Smooth muscle cell (in vitro differentiated cells): ENCODE measurements at regions not wholly inside any gene's neighbourhood (a gene's known extent, or its start where the extent isn't known, plus 50 kb on each side); places are given as distances from the start of the nearest gene placed in this dataset.

ENCODE experiments used
- DNase-seq: peaks from one replicate; lab custom pipeline; 2025; ENCODE audit not compliant: unreplicated experiment; lab: John Stamatoyannopoulos, UW
- H2AFZ ChIP-seq: fragments of 200-600 bp; sonication (generic); 2 replicates; pipeline ENCODE4 v1.6.0; 2016; ENCODE audit warnings: antibody characterized with exemption, low read depth, mild to moderate bottlenecking
- H3F3A ChIP-seq: fragments of 200-600 bp; sonication (generic); 2 replicates; pipeline ENCODE4 v1.6.0; 2017; ENCODE audit warnings: antibody characterized with exemption, low read depth
- H3K27ac ChIP-seq: fragments of 200-600 bp; sonication (generic); 2 replicates; pipeline ENCODE4 v1.5.1; 2016; ENCODE audit warnings: low read depth, mild to moderate bottlenecking
- H3K27me3 ChIP-seq: fragments of 200-600 bp; sonication (generic); 2 replicates; pipeline ENCODE4 v1.6.1; 2016; ENCODE audit warnings: low read depth, mild to moderate bottlenecking
- H3K36me3 ChIP-seq: fragments of 200-600 bp; sonication (generic); 2 replicates; pipeline ENCODE4 v1.5.1; 2016; ENCODE audit warnings: low read depth
- H3K4me1 ChIP-seq: fragments of 200-600 bp; sonication (generic); 2 replicates; pipeline ENCODE4 v1.5.1; 2016; ENCODE audit warnings: low read depth
- H3K4me2 ChIP-seq: fragments of 200-600 bp; sonication (generic); 2 replicates; pipeline ENCODE4 v1.6.0; 2016; ENCODE audit warnings: mild to moderate bottlenecking
- H3K4me3 ChIP-seq: fragments of 200-600 bp; sonication (generic); 2 replicates; pipeline ENCODE4 v1.5.1; 2016; ENCODE audit warnings: mild to moderate bottlenecking
- H3K79me2 ChIP-seq: fragments of 200-600 bp; sonication (generic); 2 replicates; pipeline ENCODE4 v1.6.0; 2016; ENCODE audit warnings: low read depth, mild to moderate bottlenecking
- H3K9ac ChIP-seq: fragments of 200-600 bp; sonication (generic); 2 replicates; pipeline ENCODE4 v1.6.0; 2016; ENCODE audit warnings: low read depth
- H3K9me3 ChIP-seq: fragments of 200-600 bp; sonication (generic); replicated peaks from 2 replicates; pipeline ENCODE4 v1.5.1; 2016; ENCODE audit warnings: low read depth
- H4K20me1 ChIP-seq: fragments of 200-600 bp; sonication (generic); 2 replicates; pipeline ENCODE4 v1.6.0; 2016; ENCODE audit warnings: low read depth
- CTCF ChIP-seq: fragments of 200-600 bp; sonication (generic); IDR thresholded peaks from 2 replicates; pipeline ENCODE4 v1.5.1; 2017; ENCODE audit warnings: borderline replicate concordance, mild to moderate bottlenecking, antibody characterized with exemption; ENCODE audit not compliant: insufficient read depth, poor library complexity, severe bottlenecking
- WGBS: methylation state at CpG from one replicate; pipeline ENCODE4 v1.1.7; 2016; ENCODE audit warnings: low lambda C conversion rate; 5-methylcytosine and 5-hydroxymethylcytosine counted together

- Histone ChIP-seq H3K27me3 (no peaks in the 10 kb centered on the region), H3K36me3 (no peaks in the 10 kb centered on the region), H3K9me3 (no peaks in the 10 kb centered on the region), H3K9ac (no peak overlapping the region), H3F3A (no peaks in the 10 kb centered on the region), H3K4me3 (no peak overlapping the region), H3K27ac (no peak overlapping the region), H3K4me2 (no peak overlapping the region), H3K4me1 (no peaks in the 10 kb centered on the region), H3K79me2 (no peaks in the 10 kb centered on the region), H4K20me1 (no peaks in the 10 kb centered on the region), H2AFZ (no peak overlapping the region)
- WGBS = 72% methylated on average over 3 of the region's 3 CpGs
- DNase-seq = no peak
- no peak for TF ChIP-seq CTCF
Measured at GRCh38 chr9:85114799-85115198, 445.3 kb downstream of the NTRK2 start.

- no peaks in the 10 kb centered on the region for H4K20me1 ChIP-seq
- H3K9ac ChIP-seq = no peak overlapping the region
- H3K9me3 ChIP-seq = no peaks in the 10 kb centered on the region
- no peaks in the 10 kb centered on the region for H3K27me3 ChIP-seq
- DNase-seq = no peak
- no peak overlapping the region for H2AFZ ChIP-seq
- no peaks in the 10 kb centered on the region for H3K4me1 ChIP-seq
- no peaks in the 10 kb centered on the region for H3F3A ChIP-seq
- no peaks in the 10 kb centered on the region for H3K36me3 ChIP-seq
- H3K27ac ChIP-seq = no peak overlapping the region
- no peak overlapping the region for H3K4me2 ChIP-seq
- H3K79me2 ChIP-seq = no peaks in the 10 kb centered on the region
- no peak for TF ChIP-seq CTCF
- H3K4me3 ChIP-seq = no peak overlapping the region
- WGBS = 85% methylated on average over 6 of the region's 6 CpGs
Measured at GRCh38 chr9:85112933-85113418, 443.4 kb downstream of the NTRK2 start.

GRCh38 chr9:85112391-85112790 lies 442.9 kb downstream of the NTRK2 start:
- Histone ChIP-seq H3K27ac (no peak overlapping the region), H3K4me2 (no peak overlapping the region), H3K36me3 (no peaks in the 10 kb centered on the region), H3F3A (no peaks in the 10 kb centered on the region), H3K9ac (no peak overlapping the region), H3K9me3 (no peaks in the 10 kb centered on the region), H3K4me1 (no peaks in the 10 kb centered on the region), H3K4me3 (no peak overlapping the region), H3K79me2 (no peaks in the 10 kb centered on the region), H3K27me3 (no peaks in the 10 kb centered on the region), H2AFZ (no peak overlapping the region), H4K20me1 (no peaks in the 10 kb centered on the region)
- no peak for DNase-seq
- no peak for TF ChIP-seq CTCF
- 82% methylated on average over 2 of the region's 2 CpGs for WGBS

GRCh38 chr9:85108746-85109145 lies 439.2 kb downstream of the NTRK2 start:
- no peak for TF ChIP-seq CTCF
- no peaks in the 10 kb centered on the region for H3K36me3 ChIP-seq
- H2AFZ ChIP-seq = no peak overlapping the region
- H3K9ac ChIP-seq = no peak overlapping the region
- no peaks in the 10 kb centered on the region for H3K9me3 ChIP-seq
- H3K4me3 ChIP-seq = no peak overlapping the region
- no peak overlapping the region for H3K4me2 ChIP-seq
- no peaks in the 10 kb centered on the region for H3F3A ChIP-seq
- no peak overlapping the region for H3K27ac ChIP-seq
- H3K4me1 ChIP-seq = no peaks in the 10 kb centered on the region
- DNase-seq = no peak
- no peaks in the 10 kb centered on the region for H3K79me2 ChIP-seq
- H4K20me1 ChIP-seq = no peaks in the 10 kb centered on the region
- no peaks in the 10 kb centered on the region for H3K27me3 ChIP-seq
